ENCODE measurements at regions not wholly inside any gene's neighbourhood (a gene's known extent, or its start where the extent isn't known, plus 50 kb on each side); places are given as distances from the start of the nearest gene placed in this dataset.
"Not testable (repeated sequence)": the region's sequence is repeated elsewhere in the genome, so short reads cannot be mapped to it uniquely, and the experiment has no call there.

- DNase-seq (ENCODE audit: low spot score) = no peak
- H3K4me3 ChIP-seq = no peak overlapping the region
- no peaks in the 10 kb centered on the region for H3K9me3 ChIP-seq
- TF ChIP-seq, protein P1, sequence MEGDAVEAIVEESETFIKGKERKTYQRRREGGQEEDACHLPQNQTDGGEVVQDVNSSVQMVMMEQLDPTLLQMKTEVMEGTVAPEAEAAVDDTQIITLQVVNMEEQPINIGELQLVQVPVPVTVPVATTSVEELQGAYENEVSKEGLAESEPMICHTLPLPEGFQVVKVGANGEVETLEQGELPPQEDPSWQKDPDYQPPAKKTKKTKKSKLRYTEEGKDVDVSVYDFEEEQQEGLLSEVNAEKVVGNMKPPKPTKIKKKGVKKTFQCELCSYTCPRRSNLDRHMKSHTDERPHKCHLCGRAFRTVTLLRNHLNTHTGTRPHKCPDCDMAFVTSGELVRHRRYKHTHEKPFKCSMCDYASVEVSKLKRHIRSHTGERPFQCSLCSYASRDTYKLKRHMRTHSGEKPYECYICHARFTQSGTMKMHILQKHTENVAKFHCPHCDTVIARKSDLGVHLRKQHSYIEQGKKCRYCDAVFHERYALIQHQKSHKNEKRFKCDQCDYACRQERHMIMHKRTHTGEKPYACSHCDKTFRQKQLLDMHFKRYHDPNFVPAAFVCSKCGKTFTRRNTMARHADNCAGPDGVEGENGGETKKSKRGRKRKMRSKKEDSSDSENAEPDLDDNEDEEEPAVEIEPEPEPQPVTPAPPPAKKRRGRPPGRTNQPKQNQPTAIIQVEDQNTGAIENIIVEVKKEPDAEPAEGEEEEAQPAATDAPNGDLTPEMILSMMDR (IDR thresholded peaks at IDR 0.05) = no peak
- H3K4me1 ChIP-seq = no peaks in the 10 kb centered on the region
- peaks cover 0 to 5% of the 10 kb centered on the region in 2 donors for H3K27me3 ChIP-seq
- H3K27ac ChIP-seq = no peak overlapping the region
- H3K36me3 ChIP-seq = no peaks in the 10 kb centered on the region
These were observed 278.7 kb upstream of the PODXL start for GRCh38 chr7:131835141-131835540.

DNA sequence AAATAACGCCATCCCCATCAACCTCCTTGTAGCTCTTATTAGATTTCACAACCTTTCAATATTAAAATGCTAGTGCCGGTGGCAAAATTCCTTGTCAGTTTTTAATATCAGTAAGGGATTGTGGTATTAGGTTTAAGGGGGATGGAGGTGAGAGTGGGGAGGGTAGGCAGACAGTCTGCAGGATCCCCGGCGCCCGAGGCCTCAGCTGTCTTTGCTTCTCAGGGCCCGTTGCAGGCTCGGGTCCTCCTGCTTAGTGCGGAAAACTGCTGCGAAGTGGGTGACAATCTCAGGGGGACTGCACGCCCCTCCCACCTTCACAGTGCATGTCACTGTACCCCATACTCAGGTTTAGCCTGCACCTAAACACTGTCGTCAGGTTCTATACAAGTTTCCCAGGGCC lies 274.3 kb upstream of the PODXL start:
- peaks cover 0 to 5% of the 10 kb centered on the region in 2 donors for H3K27me3 ChIP-seq
- no peaks in the 10 kb centered on the region for H3K36me3 ChIP-seq
- H3K4me3 ChIP-seq = no peak overlapping the region
- DNase-seq (ENCODE audit: low spot score) = no peak
- H3K4me1 ChIP-seq = no peaks in the 10 kb centered on the region
- H3K9me3 ChIP-seq = no peaks in the 10 kb centered on the region
- no peak overlapping the region for H3K27ac ChIP-seq
- TF ChIP-seq, protein P1 (IDR thresholded peaks at IDR 0.05) = no peak

- no peaks in the 10 kb centered on the region for H3K36me3 ChIP-seq
- H3K9me3 ChIP-seq = no peaks in the 10 kb centered on the region
- no peak overlapping the region for H3K27ac ChIP-seq
- TF ChIP-seq, protein P1 (IDR thresholded peaks at IDR 0.05) = no peak
- peaks cover 0 to 5% of the 10 kb centered on the region in 2 donors for H3K27me3 ChIP-seq
- no peak for DNase-seq (ENCODE audit: low spot score)
- no peaks in the 10 kb centered on the region for H3K4me1 ChIP-seq
- no peak overlapping the region for H3K4me3 ChIP-seq
These were observed 273.6 kb upstream of the PODXL start for GRCh38 chr7:131829947-131830558.

- H3K27me3 ChIP-seq = peaks cover 0 to 5% of the 10 kb centered on the region in 2 donors
- no peaks in the 10 kb centered on the region for H3K36me3 ChIP-seq
- H3K4me1 ChIP-seq = no peaks in the 10 kb centered on the region
- no peak overlapping the region for H3K4me3 ChIP-seq
- no peak for DNase-seq (ENCODE audit: low spot score)
- H3K9me3 ChIP-seq = no peaks in the 10 kb centered on the region
- H3K27ac ChIP-seq = no peak overlapping the region
- TF ChIP-seq, protein P1 (IDR thresholded peaks at IDR 0.05) = no peak
These were observed 271.0 kb upstream of the PODXL start for GRCh38 chr7:131827421-131827820.

GRCh38 chr7:131826960-131827359 lies 270.5 kb upstream of the PODXL start:
- H3K27me3 ChIP-seq = peaks cover 0 to 5% of the 10 kb centered on the region in 2 donors
- TF ChIP-seq, protein P1 (IDR thresholded peaks at IDR 0.05) = no peak
- H3K36me3 ChIP-seq = no peaks in the 10 kb centered on the region
- no peak overlapping the region for H3K27ac ChIP-seq
- no peak overlapping the region for H3K4me3 ChIP-seq
- DNase-seq (ENCODE audit: low spot score) = no peak
- H3K9me3 ChIP-seq = no peaks in the 10 kb centered on the region
- H3K4me1 ChIP-seq = no peaks in the 10 kb centered on the region

- not testable (repeated sequence) for DNase-seq (ENCODE audit: low spot score); H3K9me3 ChIP-seq; H3K27ac ChIP-seq; H3K4me1 ChIP-seq; H3K4me3 ChIP-seq; H3K36me3 ChIP-seq; H3K27me3 ChIP-seq
These were observed 267.6 kb upstream of the PODXL start for GRCh38 chr7:131823961-131824440.

All from right atrium auricular region (tissue), 2 donors.